Esophagus muscularis mucosa (tissue), 4 donors: ENCODE measurements at regions not wholly inside any gene's neighbourhood (a gene's known extent, or its start where the extent isn't known, plus 50 kb on each side); places are given as distances from the start of the nearest gene placed in this dataset.

Source experiments
- DNase-seq: peaks from one replicate; pipeline ENCODE4 v3.0.0-alpha.2; 2017; ENCODE audit errors: extremely low spot score
- H3K27ac ChIP-seq, 4 donors: fragments of 200-600 bp; sonication (generic); replicated peaks in 1 of 4; 1 replicate in 3 of 4; 2 replicates in 1 of 4; pipeline ENCODE4 v1.5.1; 2016 to 2019; ENCODE audit warnings: mild to moderate bottlenecking in 1 of 4
- H3K27me3 ChIP-seq, 4 donors: fragments of 200-600 bp; sonication (generic); one replicate each; pipeline versions ENCODE4 v1.5.1 to v1.6.0; 2016 to 2019
- H3K36me3 ChIP-seq, 4 donors: fragments of 200-600 bp; sonication (generic); one replicate each; pipeline ENCODE4 v1.5.1; 2016 to 2019
- H3K4me1 ChIP-seq, 4 donors: fragments of 200-600 bp; sonication (generic); one replicate each; pipeline ENCODE4 v1.5.1; 2016 to 2019
- H3K4me3 ChIP-seq, 4 donors: fragments of 200-600 bp; sonication (generic); 1 replicate in 2 of 4; 2 replicates in 2 of 4; pipeline ENCODE4 v1.5.1; 2016 to 2019; ENCODE audit warnings: mild to moderate bottlenecking in 4 of 4, moderate library complexity in 1 of 4
- H3K9me3 ChIP-seq, 4 donors: fragments of 200-600 bp; sonication (generic); 1 replicate in 3 of 4; 2 replicates in 1 of 4; pipeline ENCODE4 v1.5.1; 2016 to 2019
- EP300 ChIP-seq: sonication (generic); formaldehyde crosslinking; IDR thresholded peaks from one replicate; pipeline ENCODE4 v1.6.1; 2017; ENCODE audit warnings: antibody characterized with exemption
- POLR2A ChIP-seq: fragments of 450-650 bp; IDR thresholded peaks from one replicate; pipeline ENCODE4 v1.6.1; 2017; ENCODE audit warnings: antibody characterized with exemption, moderate library complexity, mild to moderate bottlenecking, low read depth
- POLR2AphosphoS5 ChIP-seq, 2 donors: sonication (generic); formaldehyde crosslinking; IDR thresholded peaks; one replicate each; pipeline ENCODE4 v1.6.1; 2017; ENCODE audit warnings: antibody characterized with exemption in 2 of 2
- WGBS: methylation state at CpG from one replicate; pipeline ENCODE4 v1.1.5; 2018; 5-methylcytosine and 5-hydroxymethylcytosine counted together
- intact Hi-C: fragments of 100-400 bp; cut with DNase I; formaldehyde crosslinking; loops from one replicate; pipeline ENCODE4 v1.15.1; 2023
- TF ChIP-seq, protein P1 (sequence below), 3 experiments: fragments of 200-600 bp in 2 of 3; fragments of 450-650 bp in 1 of 3; sonication (generic) in 2 of 3; IDR thresholded peaks; one replicate each; pipeline ENCODE4 v1.5.1; 2017 to 2019; ENCODE audit warnings: antibody characterized with exemption in 3 of 3, mild to moderate bottlenecking in 2 of 3, moderate library complexity in 1 of 3

DNA sequence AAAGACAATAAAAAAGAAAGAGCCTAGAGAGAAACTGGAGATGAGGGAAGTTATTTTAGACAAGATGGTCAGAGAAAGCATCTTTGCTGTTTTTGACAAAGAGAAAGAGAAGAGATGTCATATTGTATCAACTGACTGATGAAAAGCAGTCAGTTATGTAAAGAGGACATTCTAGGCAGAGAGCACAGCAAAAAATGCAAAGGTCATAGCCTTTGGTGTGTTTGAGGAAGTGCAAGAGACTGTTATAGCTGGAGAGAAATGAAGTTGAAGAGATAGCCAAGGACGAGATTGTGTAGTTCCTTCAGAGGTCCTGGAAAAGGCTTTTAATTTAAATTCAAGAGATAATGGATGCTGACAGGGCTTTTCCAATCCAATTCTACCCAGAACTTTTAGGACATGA, 342.4 kb downstream of the RASEF start:
- Histone ChIP-seq H3K27ac (no peak overlapping the region), H3K27me3 (no peaks in the 10 kb centered on the region), H3K4me3 (no peak overlapping the region), H3K36me3 (no peaks in the 10 kb centered on the region), H3K9me3 (no peaks in the 10 kb centered on the region), H3K4me1 (no peaks in the 10 kb centered on the region)
- intact Hi-C loops: no loop called here
- TF ChIP-seq POLR2AphosphoS5 (IDR thresholded peaks at IDR 0.05) (no peak), POLR2A (no peak), EP300 (no peak)
- TF ChIP-seq, protein P1, sequence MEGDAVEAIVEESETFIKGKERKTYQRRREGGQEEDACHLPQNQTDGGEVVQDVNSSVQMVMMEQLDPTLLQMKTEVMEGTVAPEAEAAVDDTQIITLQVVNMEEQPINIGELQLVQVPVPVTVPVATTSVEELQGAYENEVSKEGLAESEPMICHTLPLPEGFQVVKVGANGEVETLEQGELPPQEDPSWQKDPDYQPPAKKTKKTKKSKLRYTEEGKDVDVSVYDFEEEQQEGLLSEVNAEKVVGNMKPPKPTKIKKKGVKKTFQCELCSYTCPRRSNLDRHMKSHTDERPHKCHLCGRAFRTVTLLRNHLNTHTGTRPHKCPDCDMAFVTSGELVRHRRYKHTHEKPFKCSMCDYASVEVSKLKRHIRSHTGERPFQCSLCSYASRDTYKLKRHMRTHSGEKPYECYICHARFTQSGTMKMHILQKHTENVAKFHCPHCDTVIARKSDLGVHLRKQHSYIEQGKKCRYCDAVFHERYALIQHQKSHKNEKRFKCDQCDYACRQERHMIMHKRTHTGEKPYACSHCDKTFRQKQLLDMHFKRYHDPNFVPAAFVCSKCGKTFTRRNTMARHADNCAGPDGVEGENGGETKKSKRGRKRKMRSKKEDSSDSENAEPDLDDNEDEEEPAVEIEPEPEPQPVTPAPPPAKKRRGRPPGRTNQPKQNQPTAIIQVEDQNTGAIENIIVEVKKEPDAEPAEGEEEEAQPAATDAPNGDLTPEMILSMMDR (IDR thresholded peaks at IDR 0.05): no peak
- WGBS: 56% methylated on average over 1 of the region's 1 CpG
- DNase-seq: no peak

DNA sequence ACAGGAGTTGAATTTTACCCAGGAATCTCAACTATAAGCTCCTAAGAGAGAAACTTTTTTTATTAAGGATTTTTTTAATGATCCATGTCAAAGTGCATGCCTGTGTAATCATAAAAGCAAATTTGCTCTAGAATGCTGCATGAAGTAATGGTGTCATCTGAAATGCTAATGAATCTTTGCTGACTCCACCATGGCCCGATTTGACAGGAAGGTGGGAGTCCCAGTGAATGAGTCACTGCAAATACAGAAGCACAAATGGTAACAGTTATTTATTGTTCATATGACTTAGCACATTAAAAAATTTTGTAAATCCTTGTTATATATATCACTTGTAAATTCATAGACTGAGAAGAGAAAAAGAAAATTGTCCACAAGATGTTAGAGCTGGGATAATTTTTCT, 341.3 kb downstream of the RASEF start:
- no peaks in the 10 kb centered on the region for H3K27me3 ChIP-seq

DNA sequence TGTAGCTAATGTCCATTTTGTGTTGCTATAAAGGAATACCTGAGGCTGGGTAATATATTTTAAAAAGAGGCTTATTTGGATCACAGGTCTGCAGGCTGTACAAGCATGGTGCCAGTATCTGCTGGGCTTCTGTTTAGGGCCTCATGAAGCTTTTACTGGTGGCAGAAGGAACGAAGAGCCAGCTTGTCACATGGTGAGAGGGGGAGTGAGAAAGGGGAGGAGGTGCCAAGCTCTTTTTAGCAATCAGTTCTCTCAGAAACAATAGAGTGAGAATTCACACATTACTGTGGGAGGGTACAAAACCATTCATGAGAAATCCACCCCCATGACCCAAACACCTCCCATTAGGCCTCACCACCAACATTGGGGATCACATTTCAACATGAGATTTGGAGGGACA, 340.9 kb downstream of the RASEF start:
- DNase-seq: no peak
- H3K4me3 ChIP-seq: no peak overlapping the region
- no peaks in the 10 kb centered on the region for H3K36me3 ChIP-seq
- no peaks in the 10 kb centered on the region for H3K9me3 ChIP-seq
- TF ChIP-seq POLR2AphosphoS5 (IDR thresholded peaks at IDR 0.05): no peak
- H3K27ac ChIP-seq: no peak overlapping the region
- WGBS: 85% methylated on average over 1 of the region's 1 CpG
- intact Hi-C loops: no loop called here
- no peaks in the 10 kb centered on the region for H3K4me1 ChIP-seq
- H3K27me3 ChIP-seq: no peaks in the 10 kb centered on the region

More for the DNA sequence above, 341.3 kb downstream of the RASEF start:
- H3K4me3 ChIP-seq: no peak overlapping the region
- DNase-seq: no peak
- H3K27ac ChIP-seq: no peak overlapping the region
- no peaks in the 10 kb centered on the region for H3K36me3 ChIP-seq
- no peaks in the 10 kb centered on the region for H3K9me3 ChIP-seq
- intact Hi-C loops: no loop called here
- 20% methylated on average over 1 of the region's 1 CpG for WGBS
- no peaks in the 10 kb centered on the region for H3K4me1 ChIP-seq
- TF ChIP-seq EP300 (no peak), POLR2A (no peak), POLR2AphosphoS5 (IDR thresholded peaks at IDR 0.05) (no peak)
- TF ChIP-seq, protein P1 (IDR thresholded peaks at IDR 0.05): no peak

DNA sequence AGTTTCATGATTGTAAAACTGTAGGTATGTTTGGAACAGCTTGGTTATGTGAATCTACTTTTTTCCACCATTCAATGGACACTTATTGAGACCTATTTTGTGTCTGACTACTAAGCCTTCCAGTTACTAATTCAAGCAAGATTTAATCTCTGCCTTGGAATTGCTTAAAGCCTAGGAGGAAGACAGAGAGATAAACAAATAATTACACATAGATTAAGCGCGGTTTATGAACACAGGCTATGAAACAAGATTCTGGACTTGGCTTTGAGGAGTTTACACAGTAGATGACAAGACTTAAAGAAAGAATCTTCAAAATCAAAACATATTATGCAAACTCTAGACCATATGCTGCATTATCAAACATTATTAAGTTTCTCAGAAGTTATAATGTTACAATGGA, 340.4 kb downstream of the RASEF start:
- Histone ChIP-seq H3K4me1 (no peaks in the 10 kb centered on the region), H3K4me3 (no peak overlapping the region), H3K27ac (no peak overlapping the region), H3K27me3 (no peaks in the 10 kb centered on the region), H3K9me3 (no peaks in the 10 kb centered on the region), H3K36me3 (no peaks in the 10 kb centered on the region)
- TF ChIP-seq POLR2A (no peak), EP300 (no peak), POLR2AphosphoS5 (IDR thresholded peaks at IDR 0.05) (no peak)
- TF ChIP-seq, protein P1 (IDR thresholded peaks at IDR 0.05): no peak
- intact Hi-C loops: no loop called here
- WGBS: 82% methylated on average over 2 of the region's 2 CpGs
- no peak for DNase-seq

DNA sequence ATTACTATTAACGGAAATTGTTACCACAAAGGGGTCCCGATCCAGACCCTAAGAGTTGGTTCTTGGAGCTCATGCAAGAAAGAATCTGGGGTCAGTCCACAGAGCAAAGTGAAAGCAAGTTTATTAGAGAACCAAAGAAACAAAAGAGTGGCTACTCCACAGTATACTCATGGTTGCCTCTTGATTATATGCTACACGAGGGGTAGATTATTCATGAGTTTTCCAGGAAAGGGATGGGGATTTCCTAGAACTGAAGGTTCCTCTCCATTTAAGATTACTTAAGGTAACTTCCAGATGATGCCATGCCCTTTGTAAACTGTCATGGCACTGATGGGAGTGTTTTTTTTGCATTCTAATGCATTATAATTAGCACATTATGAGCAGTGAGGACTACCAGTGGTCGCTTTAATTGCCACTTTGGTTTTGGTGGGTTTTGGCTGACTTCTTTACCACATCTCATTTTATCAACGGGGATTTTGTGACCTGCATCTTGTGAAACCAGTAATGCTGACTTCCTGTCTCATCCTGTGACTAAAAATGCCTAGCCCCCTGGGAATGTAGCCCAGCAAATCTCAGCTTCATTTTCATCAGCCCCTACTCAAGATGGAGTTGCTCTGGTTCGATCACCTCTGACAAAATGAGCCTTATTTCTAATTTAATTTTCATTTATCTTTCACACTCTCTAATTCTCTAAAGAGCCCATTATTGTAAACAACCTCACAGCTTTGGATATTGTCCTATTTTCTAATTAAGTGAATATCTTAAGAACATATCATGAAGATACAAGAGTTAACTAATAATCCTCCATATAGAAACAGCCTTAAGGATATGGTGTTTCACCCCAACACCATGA, 336.3 kb downstream of the RASEF start:
- Histone ChIP-seq H3K9me3 (no peaks in the 10 kb centered on the region), H3K4me1 (no peaks in the 10 kb centered on the region), H3K27me3 (no peaks in the 10 kb centered on the region), H3K36me3 (no peaks in the 10 kb centered on the region), H3K27ac (no peak overlapping the region), H3K4me3 (no peak overlapping the region)
- WGBS: 81% methylated on average over 6 of the region's 6 CpGs
- intact Hi-C loops: no loop called here
- TF ChIP-seq, protein P1 (IDR thresholded peaks at IDR 0.05): no peak
- no peak for DNase-seq
